Esophagus muscularis mucosa (tissue), 3 donors: ENCODE measurements at regions not wholly inside any gene's neighbourhood (a gene's known extent, or its start where the extent isn't known, plus 50 kb on each side); places are given as distances from the start of the nearest gene placed in this dataset.

Experiments used
- POLR2A ChIP-seq: fragments of 450-650 bp; IDR thresholded peaks from one replicate; pipeline ENCODE4 v1.6.1; 2017; ENCODE audit warnings: antibody characterized with exemption, moderate library complexity, mild to moderate bottlenecking, low read depth
- POLR2AphosphoS5 ChIP-seq, 2 donors: sonication (generic); formaldehyde crosslinking; IDR thresholded peaks; one replicate each; pipeline ENCODE4 v1.6.1; 2017; ENCODE audit warnings: antibody characterized with exemption in 2 of 2
- TF ChIP-seq, protein P1 (sequence below), 3 experiments: fragments of 200-600 bp in 2 of 3; fragments of 450-650 bp in 1 of 3; sonication (generic) in 2 of 3; IDR thresholded peaks; one replicate each; pipeline ENCODE4 v1.5.1; 2017 to 2019; ENCODE audit warnings: antibody characterized with exemption in 3 of 3, mild to moderate bottlenecking in 2 of 3, moderate library complexity in 1 of 3

DNA sequence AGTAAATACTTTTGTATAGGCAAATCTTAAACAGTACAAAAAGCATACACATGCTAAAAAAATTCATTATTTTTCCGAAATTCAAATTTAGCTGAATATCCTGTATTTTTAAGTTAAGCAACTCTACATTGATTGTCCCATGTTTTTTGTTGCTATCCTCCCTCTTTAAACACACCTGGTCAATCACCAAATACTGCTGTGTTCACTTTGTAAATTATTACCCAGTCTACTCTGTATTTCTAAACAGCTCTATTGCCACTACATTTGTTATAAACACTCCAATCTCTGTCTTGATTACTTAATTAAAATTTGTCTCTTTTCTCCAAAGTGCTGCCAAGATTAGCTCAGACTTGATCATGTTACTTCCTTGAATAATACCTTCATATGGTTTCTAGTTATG is 466.5 kb upstream of the GJE1 start:
- TF ChIP-seq, protein P1, sequence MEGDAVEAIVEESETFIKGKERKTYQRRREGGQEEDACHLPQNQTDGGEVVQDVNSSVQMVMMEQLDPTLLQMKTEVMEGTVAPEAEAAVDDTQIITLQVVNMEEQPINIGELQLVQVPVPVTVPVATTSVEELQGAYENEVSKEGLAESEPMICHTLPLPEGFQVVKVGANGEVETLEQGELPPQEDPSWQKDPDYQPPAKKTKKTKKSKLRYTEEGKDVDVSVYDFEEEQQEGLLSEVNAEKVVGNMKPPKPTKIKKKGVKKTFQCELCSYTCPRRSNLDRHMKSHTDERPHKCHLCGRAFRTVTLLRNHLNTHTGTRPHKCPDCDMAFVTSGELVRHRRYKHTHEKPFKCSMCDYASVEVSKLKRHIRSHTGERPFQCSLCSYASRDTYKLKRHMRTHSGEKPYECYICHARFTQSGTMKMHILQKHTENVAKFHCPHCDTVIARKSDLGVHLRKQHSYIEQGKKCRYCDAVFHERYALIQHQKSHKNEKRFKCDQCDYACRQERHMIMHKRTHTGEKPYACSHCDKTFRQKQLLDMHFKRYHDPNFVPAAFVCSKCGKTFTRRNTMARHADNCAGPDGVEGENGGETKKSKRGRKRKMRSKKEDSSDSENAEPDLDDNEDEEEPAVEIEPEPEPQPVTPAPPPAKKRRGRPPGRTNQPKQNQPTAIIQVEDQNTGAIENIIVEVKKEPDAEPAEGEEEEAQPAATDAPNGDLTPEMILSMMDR (IDR thresholded peaks at IDR 0.05) = no peak
- no peak for TF ChIP-seq POLR2A
- no peak for TF ChIP-seq POLR2AphosphoS5 (IDR thresholded peaks at IDR 0.05)
